ENCODE measurements at regions not wholly inside any gene's neighbourhood (a gene's known extent, or its start where the extent isn't known, plus 50 kb on each side); places are given as distances from the start of the nearest gene placed in this dataset.

- Histone ChIP-seq H3K4me3 (no peak overlapping the region), H3K36me3 (no peaks in the 10 kb centered on the region), H3K4me1 (no peaks in the 10 kb centered on the region), H3K9me3 (no peaks in the 10 kb centered on the region), H3K27me3 (no peaks in the 10 kb centered on the region), H3K27ac (no peak overlapping the region)
- intact Hi-C loops (cut with DNase I; ENCODE audit: low total_unique reads): no loop called here
- TF ChIP-seq POLR2A (IDR thresholded peaks at IDR 0.05) (no peak), CTCF (IDR thresholded peaks at IDR 0.05) (no peak)
- no peak for DNase-seq
Measured at GRCh38 chr10:128687927-128688549, 561.8 kb upstream of the MKI67 start.

GRCh38 chr10:128689667-128690066 lies 563.4 kb upstream of the MKI67 start:
- H3K4me3 ChIP-seq: no peak overlapping the region
- no peaks in the 10 kb centered on the region for H3K9me3 ChIP-seq
- H3K4me1 ChIP-seq: no peaks in the 10 kb centered on the region
- TF ChIP-seq POLR2A (IDR thresholded peaks at IDR 0.05) (no peak), CTCF (IDR thresholded peaks at IDR 0.05) (no peak)
- H3K36me3 ChIP-seq: no peaks in the 10 kb centered on the region
- intact Hi-C loops (cut with DNase I; ENCODE audit: low total_unique reads): no loop called here
- no peak overlapping the region for H3K27ac ChIP-seq
- DNase-seq: no peak
- H3K27me3 ChIP-seq: no peaks in the 10 kb centered on the region

- no peak for TF ChIP-seq CTCF (IDR thresholded peaks at IDR 0.05)
- TF ChIP-seq POLR2A (IDR thresholded peaks at IDR 0.05): no peak
- no peak for DNase-seq
- Histone ChIP-seq H3K27me3 (no peaks in the 10 kb centered on the region), H3K9me3 (no peaks in the 10 kb centered on the region), H3K4me3 (no peak overlapping the region), H3K4me1 (no peaks in the 10 kb centered on the region), H3K36me3 (no peaks in the 10 kb centered on the region), H3K27ac (no peak overlapping the region)
- intact Hi-C loops (cut with DNase I; ENCODE audit: low total_unique reads): no loop called here
Measured at GRCh38 chr10:128693493-128694131, 567.4 kb upstream of the MKI67 start.

GRCh38 chr10:128694168-128694850 lies 568.1 kb upstream of the MKI67 start:
- intact Hi-C loops (cut with DNase I; ENCODE audit: low total_unique reads): no loop called here
- no peaks in the 10 kb centered on the region for H3K36me3 ChIP-seq
- no peak overlapping the region for H3K27ac ChIP-seq
- no peak for DNase-seq
- no peak overlapping the region for H3K4me3 ChIP-seq
- no peaks in the 10 kb centered on the region for H3K9me3 ChIP-seq
- H3K27me3 ChIP-seq: no peaks in the 10 kb centered on the region
- TF ChIP-seq CTCF (IDR thresholded peaks at IDR 0.05): no peak
- TF ChIP-seq POLR2A (IDR thresholded peaks at IDR 0.05): no peak
- no peaks in the 10 kb centered on the region for H3K4me1 ChIP-seq

All from uterus (tissue), 3 donors.